ENCODE measurements at regions not wholly inside any gene's neighbourhood (a gene's known extent, or its start where the extent isn't known, plus 50 kb on each side); places are given as distances from the start of the nearest gene placed in this dataset.

DNA sequence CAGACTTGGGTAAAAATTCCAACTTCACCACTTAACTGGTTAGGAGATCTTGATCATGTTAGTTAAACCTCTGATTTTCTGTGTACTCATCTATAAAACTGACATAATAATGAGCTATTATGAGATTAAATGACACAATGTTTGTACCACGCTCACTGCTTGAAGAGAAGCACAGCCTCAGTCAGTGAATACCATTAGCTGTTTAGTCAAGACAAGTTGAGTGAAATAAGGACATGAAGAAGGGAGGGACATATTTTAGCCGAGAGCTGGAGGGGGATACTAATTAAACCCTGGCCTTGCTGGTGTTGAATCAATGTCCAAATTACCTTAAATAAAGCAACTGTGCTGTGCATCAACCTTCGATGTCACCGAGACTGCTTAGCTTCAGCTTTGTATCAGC is 105.1 kb upstream of the TOX3 start:
- no peak for DNase-seq (ENCODE audit: low read depth, low spot score)
- Histone ChIP-seq H3K27ac (no peak overlapping the region), H3K4me3 (no peak overlapping the region), H3K36me3 (ENCODE audit: insufficient read depth, low read length) (no peaks in the 10 kb centered on the region), H3K9me3 (ENCODE audit: low read depth, low read length) (no peaks in the 10 kb centered on the region), H3K9ac (ENCODE audit: insufficient read length) (no peak overlapping the region)
- TF ChIP-seq FOXP2 (optimal IDR thresholded peaks at IDR 0.05; ENCODE audit: control extremely low read depth, extremely low read length, insufficient read depth) = no peak
- no peak for TF ChIP-seq POLR2AphosphoS5 (IDR thresholded peaks at IDR 0.05; ENCODE audit: borderline replicate concordance, low read depth, low read length)
- no peak for TF ChIP-seq EZH2 (IDR thresholded peaks at IDR 0.05)

DNA sequence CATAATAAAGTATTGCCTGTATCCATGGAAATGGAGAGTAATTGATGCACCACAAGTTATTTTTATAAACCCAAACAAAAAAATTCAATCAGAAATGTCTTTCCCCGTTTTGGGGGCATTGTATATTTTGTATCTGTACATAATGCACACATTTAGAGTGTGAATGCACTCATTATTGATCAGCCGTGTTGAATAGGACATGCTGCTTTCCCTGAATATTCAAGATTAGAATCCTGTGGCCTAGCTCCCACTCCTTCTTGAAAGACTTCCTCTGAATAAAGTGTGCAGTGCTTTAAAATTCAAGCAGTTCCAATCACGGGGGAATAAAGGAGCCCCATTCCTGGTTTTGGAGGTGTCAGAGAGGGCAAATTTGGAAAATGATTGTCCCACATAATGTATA is 103.8 kb upstream of the TOX3 start:
- Histone ChIP-seq H3K27ac (no peak overlapping the region), H3K36me3 (ENCODE audit: insufficient read depth, low read length) (no peaks in the 10 kb centered on the region), H3K9ac (ENCODE audit: insufficient read length) (no peak overlapping the region), H3K9me3 (ENCODE audit: low read depth, low read length) (no peaks in the 10 kb centered on the region), H3K4me3 (no peak overlapping the region)
- TF ChIP-seq POLR2AphosphoS5 (IDR thresholded peaks at IDR 0.05; ENCODE audit: borderline replicate concordance, low read depth, low read length) (no peak), EZH2 (IDR thresholded peaks at IDR 0.05) (no peak), FOXP2 (optimal IDR thresholded peaks at IDR 0.05; ENCODE audit: control extremely low read depth, extremely low read length, insufficient read depth) (no peak)
- no peak for DNase-seq (ENCODE audit: low read depth, low spot score)

DNA sequence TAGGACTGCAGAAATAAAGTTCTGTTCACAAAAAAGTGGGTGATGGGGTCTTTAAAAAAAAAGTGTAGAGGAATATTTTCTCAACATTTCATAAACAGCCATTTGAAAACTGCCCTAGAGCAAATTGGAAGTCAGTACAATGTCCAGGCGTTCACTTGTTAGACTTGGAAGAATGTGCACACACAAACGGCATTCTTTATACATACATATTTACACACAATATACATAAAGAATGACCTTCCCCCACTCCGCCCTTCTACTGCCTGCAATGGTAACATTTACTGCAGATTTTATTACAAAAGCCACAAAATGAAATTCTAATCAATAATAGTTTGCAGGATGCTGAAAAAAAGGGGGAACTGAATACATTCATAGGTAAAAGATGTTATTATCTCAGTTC is 103.4 kb upstream of the TOX3 start:
- H3K27ac ChIP-seq = no peak overlapping the region
- H3K36me3 ChIP-seq (ENCODE audit: insufficient read depth, low read length) = no peaks in the 10 kb centered on the region
- H3K9me3 ChIP-seq (ENCODE audit: low read depth, low read length) = no peaks in the 10 kb centered on the region
- no peak for DNase-seq (ENCODE audit: low read depth, low spot score)
- no peak overlapping the region for H3K9ac ChIP-seq (ENCODE audit: insufficient read length)
- H3K4me3 ChIP-seq = no peak overlapping the region
- TF ChIP-seq FOXP2 (optimal IDR thresholded peaks at IDR 0.05; ENCODE audit: control extremely low read depth, extremely low read length, insufficient read depth) = no peak
- TF ChIP-seq POLR2AphosphoS5 (IDR thresholded peaks at IDR 0.05; ENCODE audit: borderline replicate concordance, low read depth, low read length) = no peak
- TF ChIP-seq EZH2 (IDR thresholded peaks at IDR 0.05) = no peak

DNA sequence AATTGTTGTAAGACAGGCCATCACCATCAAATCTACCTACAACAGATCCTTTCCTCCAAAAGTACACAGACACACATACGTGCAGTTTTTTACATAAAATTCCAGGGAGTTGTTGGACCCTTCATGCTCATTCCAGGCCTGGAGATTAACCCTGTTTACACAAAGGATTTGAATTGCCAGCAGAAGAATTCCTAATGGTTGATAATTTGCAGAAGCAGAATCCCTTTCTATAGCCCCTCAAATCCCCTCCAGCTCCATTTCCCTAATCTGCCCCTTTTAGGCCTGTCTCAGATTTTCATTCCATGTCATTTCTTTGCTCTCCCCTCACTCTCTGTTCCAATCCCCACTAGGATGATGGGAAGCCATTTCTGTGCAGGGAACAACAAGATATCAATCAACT is 102.9 kb upstream of the TOX3 start:
- Histone ChIP-seq H3K27ac (no peak overlapping the region), H3K4me3 (no peak overlapping the region), H3K9me3 (ENCODE audit: low read depth, low read length) (no peaks in the 10 kb centered on the region), H3K36me3 (ENCODE audit: insufficient read depth, low read length) (no peaks in the 10 kb centered on the region), H3K9ac (ENCODE audit: insufficient read length) (no peak overlapping the region)
- no peak for TF ChIP-seq FOXP2 (optimal IDR thresholded peaks at IDR 0.05; ENCODE audit: control extremely low read depth, extremely low read length, insufficient read depth)
- TF ChIP-seq EZH2 (IDR thresholded peaks at IDR 0.05) = no peak
- no peak for TF ChIP-seq POLR2AphosphoS5 (IDR thresholded peaks at IDR 0.05; ENCODE audit: borderline replicate concordance, low read depth, low read length)
- DNase-seq (ENCODE audit: low read depth, low spot score) = no peak

DNA sequence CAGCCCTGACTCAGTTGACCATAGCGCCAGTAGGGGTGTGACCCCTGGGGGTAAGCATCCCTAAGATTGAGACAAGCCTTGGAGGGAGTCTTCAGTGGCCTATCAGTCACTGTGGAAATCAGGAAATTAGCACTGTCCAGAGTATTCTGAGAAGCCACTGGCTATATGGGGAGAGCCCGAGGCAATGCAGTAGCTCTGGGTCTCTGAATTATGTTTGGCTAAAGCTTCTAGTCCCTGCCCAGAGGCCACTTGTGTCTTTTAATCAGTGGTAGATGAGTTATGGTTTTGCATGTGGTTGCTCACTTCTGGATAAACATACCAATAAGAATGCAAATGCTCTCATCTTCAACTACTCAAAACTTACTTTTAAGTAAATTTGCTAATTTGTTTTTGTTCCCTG is 100.6 kb upstream of the TOX3 start:
- H3K4me3 ChIP-seq = no peak overlapping the region
- H3K9ac ChIP-seq (ENCODE audit: insufficient read length) = no peak overlapping the region
- TF ChIP-seq EZH2 (IDR thresholded peaks at IDR 0.05) (no peak), FOXP2 (optimal IDR thresholded peaks at IDR 0.05; ENCODE audit: control extremely low read depth, extremely low read length, insufficient read depth) (no peak), POLR2AphosphoS5 (IDR thresholded peaks at IDR 0.05; ENCODE audit: borderline replicate concordance, low read depth, low read length) (no peak)
- DNase-seq (ENCODE audit: low read depth, low spot score) = no peak
- H3K9me3 ChIP-seq (ENCODE audit: low read depth, low read length) = no peaks in the 10 kb centered on the region
- H3K27ac ChIP-seq = no peak overlapping the region
- no peaks in the 10 kb centered on the region for H3K36me3 ChIP-seq (ENCODE audit: insufficient read depth, low read length)

DNA sequence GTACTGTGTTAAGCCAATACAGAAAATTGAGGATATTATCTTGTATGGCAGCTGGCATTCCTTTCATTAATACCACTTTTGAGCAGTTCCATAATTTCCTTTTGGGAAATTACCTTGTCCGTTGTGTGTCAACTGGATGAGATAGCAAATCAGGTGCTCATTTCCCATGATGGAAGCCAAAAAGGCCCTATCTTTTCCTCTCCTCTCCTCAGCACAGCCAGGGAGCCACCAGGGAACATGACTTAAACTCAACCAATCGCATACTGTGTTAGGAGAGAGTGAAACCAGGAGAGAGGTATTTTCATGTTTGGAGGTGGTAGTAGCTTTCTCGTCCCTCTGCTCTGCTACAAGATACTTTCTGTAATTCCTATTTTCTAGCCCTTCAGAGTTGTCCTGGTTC is 96.1 kb upstream of the TOX3 start:
- no peak for DNase-seq (ENCODE audit: low read depth, low spot score)
- Histone ChIP-seq H3K27ac (no peak overlapping the region), H3K9ac (ENCODE audit: insufficient read length) (no peak overlapping the region), H3K36me3 (ENCODE audit: insufficient read depth, low read length) (no peaks in the 10 kb centered on the region), H3K4me3 (no peak overlapping the region), H3K9me3 (ENCODE audit: low read depth, low read length) (no peaks in the 10 kb centered on the region)
- TF ChIP-seq EZH2 (IDR thresholded peaks at IDR 0.05) = no peak
- no peak for TF ChIP-seq FOXP2 (optimal IDR thresholded peaks at IDR 0.05; ENCODE audit: control extremely low read depth, extremely low read length, insufficient read depth)

DNA sequence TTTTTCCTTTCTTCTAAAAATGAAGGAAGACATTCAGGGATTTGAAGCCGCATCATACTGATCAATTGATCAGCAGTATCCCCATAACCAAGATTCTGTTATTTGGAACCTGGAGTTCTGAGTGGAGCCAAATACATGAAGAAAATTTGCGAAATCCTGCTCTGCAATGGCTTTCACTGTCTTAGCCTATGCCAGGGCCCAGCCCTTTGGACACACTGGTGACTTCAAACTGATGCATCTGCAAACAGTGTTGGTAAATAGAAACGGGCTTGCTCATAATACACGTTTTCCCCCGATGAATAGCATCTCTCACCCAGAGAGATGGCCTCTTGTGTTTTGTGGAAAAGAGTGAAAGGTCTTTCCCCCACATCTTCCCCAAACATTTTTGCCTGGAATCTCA is 87.6 kb upstream of the TOX3 start:
- Histone ChIP-seq H3K27ac (no peak overlapping the region), H3K9ac (ENCODE audit: insufficient read length) (no peak overlapping the region), H3K4me3 (no peak overlapping the region), H3K36me3 (ENCODE audit: insufficient read depth, low read length) (no peaks in the 10 kb centered on the region), H3K9me3 (ENCODE audit: low read depth, low read length) (no peaks in the 10 kb centered on the region)
- no peak for DNase-seq (ENCODE audit: low read depth, low spot score)
- TF ChIP-seq EZH2 (IDR thresholded peaks at IDR 0.05) = no peak
- TF ChIP-seq POLR2AphosphoS5 (IDR thresholded peaks at IDR 0.05; ENCODE audit: borderline replicate concordance, low read depth, low read length) = no peak
- TF ChIP-seq FOXP2 (optimal IDR thresholded peaks at IDR 0.05; ENCODE audit: control extremely low read depth, extremely low read length, insufficient read depth) = no peak

DNA sequence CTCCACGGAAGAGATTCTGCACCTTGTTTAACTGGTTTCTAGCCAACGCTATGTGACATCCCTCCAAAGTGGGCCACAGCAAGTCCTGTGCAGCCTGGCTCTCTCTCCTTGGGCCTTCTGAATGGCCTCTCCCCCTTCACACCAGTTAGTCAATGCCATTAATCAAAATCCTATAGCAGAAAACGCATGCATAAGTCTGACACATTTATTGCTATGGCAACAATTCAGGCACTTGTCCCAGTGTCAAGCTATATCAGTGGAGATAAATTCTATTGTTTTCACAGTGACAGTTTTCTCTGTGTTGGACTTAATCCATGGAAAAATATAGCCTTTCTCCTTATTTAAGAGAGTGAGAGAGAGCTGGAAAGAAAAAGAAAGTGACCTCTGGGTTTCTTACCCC is 87.2 kb upstream of the TOX3 start:
- Histone ChIP-seq H3K4me3 (no peak overlapping the region), H3K9ac (ENCODE audit: insufficient read length) (no peak overlapping the region)

DNA sequence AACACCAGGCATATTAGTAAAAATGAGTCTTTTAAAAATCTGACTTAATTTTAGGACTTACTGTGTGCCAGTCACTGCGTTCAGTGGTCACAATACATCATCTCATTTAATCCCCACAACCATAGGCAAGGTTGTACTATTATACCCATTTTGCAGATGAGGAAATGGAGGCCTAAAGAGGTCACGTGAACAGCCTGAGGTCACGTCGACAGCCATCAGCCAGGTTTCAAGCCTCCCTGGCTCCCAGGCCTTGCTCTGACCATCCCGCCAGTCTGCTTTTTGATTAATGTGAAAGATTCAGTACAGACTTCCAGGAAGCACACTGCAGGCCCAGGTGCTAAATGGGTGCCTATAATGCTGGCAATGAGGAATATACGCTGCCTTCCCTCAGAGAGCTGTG is 86.3 kb upstream of the TOX3 start:
- Histone ChIP-seq H3K36me3 (ENCODE audit: insufficient read depth, low read length) (no peaks in the 10 kb centered on the region), H3K27ac (no peak overlapping the region), H3K9me3 (ENCODE audit: low read depth, low read length) (no peaks in the 10 kb centered on the region), H3K9ac (ENCODE audit: insufficient read length) (no peak overlapping the region), H3K4me3 (no peak overlapping the region)
- no peak for DNase-seq (ENCODE audit: low read depth, low spot score)
- TF ChIP-seq FOXP2 (optimal IDR thresholded peaks at IDR 0.05; ENCODE audit: control extremely low read depth, extremely low read length, insufficient read depth) (no peak), POLR2AphosphoS5 (IDR thresholded peaks at IDR 0.05; ENCODE audit: borderline replicate concordance, low read depth, low read length) (no peak), EZH2 (IDR thresholded peaks at IDR 0.05) (no peak)

More for the DNA sequence above, 87.2 kb upstream of the TOX3 start:
- no peak for DNase-seq (ENCODE audit: low read depth, low spot score)
- no peak for TF ChIP-seq POLR2AphosphoS5 (IDR thresholded peaks at IDR 0.05; ENCODE audit: borderline replicate concordance, low read depth, low read length)
- TF ChIP-seq FOXP2 (optimal IDR thresholded peaks at IDR 0.05; ENCODE audit: control extremely low read depth, extremely low read length, insufficient read depth) = no peak
- TF ChIP-seq EZH2 (IDR thresholded peaks at IDR 0.05) = no peak
- Histone ChIP-seq H3K27ac (no peak overlapping the region), H3K36me3 (ENCODE audit: insufficient read depth, low read length) (no peaks in the 10 kb centered on the region), H3K9me3 (ENCODE audit: low read depth, low read length) (no peaks in the 10 kb centered on the region)
